Heart left ventricle (tissue), 16 donors: ENCODE measurements at regions not wholly inside any gene's neighbourhood (a gene's known extent, or its start where the extent isn't known, plus 50 kb on each side); places are given as distances from the start of the nearest gene placed in this dataset.

ENCODE experiments used
- ATAC-seq, 4 donors: fragments of 200-7000 bp; cut with Tn5 transposase; one replicate each; pipeline ENCODE4 v1.9.1; 2020 to 2022; ENCODE audit warnings: moderate library complexity in 4 of 4, mild to moderate bottlenecking in 3 of 4, moderate number of reproducible peaks in 1 of 4
- DNase-seq, 5 donors: peaks; one replicate each; pipeline ENCODE4 v3.0.0-alpha.2; 2020
- H3K27ac ChIP-seq, 12 donors: fragments of 200-600 bp; sonication (generic) in 4 of 12; one replicate each; pipeline versions ENCODE4 v1.5.0 to v1.8.0; 2016 to 2022; ENCODE audit warnings: mild to moderate bottlenecking in 2 of 12
- H3K27me3 ChIP-seq, 9 donors: fragments of 200-600 bp; sonication (generic) in 2 of 9; one replicate each; pipeline versions ENCODE4 v1.5.1 to v1.8.0; 2016 to 2022; ENCODE audit warnings: mild to moderate bottlenecking in 3 of 9
- H3K36me3 ChIP-seq, 9 donors: fragments of 200-600 bp; sonication (generic) in 2 of 9; one replicate each; pipeline versions ENCODE4 v1.5.0 to v1.8.0; 2018 to 2022; ENCODE audit warnings: mild to moderate bottlenecking in 2 of 9
- H3K4me1 ChIP-seq, 12 donors: fragments of 200-600 bp; sonication (generic) in 4 of 12; one replicate each; pipeline versions ENCODE4 v1.5.0 to v1.8.0; 2016 to 2022; ENCODE audit warnings: mild to moderate bottlenecking in 3 of 12
- H3K4me3 ChIP-seq, 12 donors: fragments of 200-600 bp; sonication (generic) in 4 of 12; one replicate each; pipeline versions ENCODE4 v1.5.0 to v1.8.0; 2017 to 2022; ENCODE audit warnings: mild to moderate bottlenecking in 9 of 12, moderate library complexity in 4 of 12
- H3K9me3 ChIP-seq, 12 donors: fragments of 200-600 bp; sonication (generic) in 4 of 12; one replicate each; pipeline versions ENCODE4 v1.5.0 to v1.8.0; 2016 to 2022; ENCODE audit warnings: mild to moderate bottlenecking in 1 of 12
- CTCF ChIP-seq, 12 donors: fragments of 200-600 bp; sonication (generic) in 4 of 12; IDR thresholded peaks; one replicate each; pipeline versions ENCODE4 v1.5.0 to v1.8.0; 2018 to 2022; ENCODE audit warnings: antibody characterized with exemption in 12 of 12, mild to moderate bottlenecking in 5 of 12
- POLR2A ChIP-seq, 2 donors: fragments of 450-650 bp; IDR thresholded peaks; one replicate each; pipeline ENCODE4 v1.6.1; 2017; ENCODE audit warnings: antibody characterized with exemption in 2 of 2, mild to moderate bottlenecking in 2 of 2, moderate library complexity in 2 of 2
- WGBS, 4 donors: extraction: QIAGEN DNeasy Blood & Tissue Kit in 2 of 4; methylation state at CpG; one replicate each; pipeline versions ENCODE4 v1.1.5 to v1.1.7; 2013 to 2018; 5-methylcytosine and 5-hydroxymethylcytosine counted together
- intact Hi-C, 10 donors: fragments of 100-400 bp; cut with DNase I; formaldehyde crosslinking; loops; one replicate each; pipeline versions ENCODE4 v1.11.1 to v1.14.2; 2022
- donor health status: ischemic (EF 13 %, LVEDD 7.1; RV severe dilation, severe dysfunction).
- donor health status: healthy with polysubstance abuse.
- donor health status: DM: no; HTN: yes; CAD: no.
- donor health status: DM: no; HTN: no; CAD: no.
- donor health status: ischemic (EF 25% LVEDD 6.9; RV normal size, moderate dysfunction).
- donor health status: ischemic (EF 25% LVEDD 5.7; RV mildly dilated, moderate dysfunction).
- donor health status: healthy.
- donor health status: DM: yes; HTN: yes; CAD: no.
- donor health status: ischemic (EF 35%, LVEDD 5.7; RV mildly dilated, moderate dysfunction).
- donor health status: nonischemic (EF 11% LVEDD 7.7; RV severe dilation, severe dysfunction).
- donor health status: DM: yes; HTN: yes; CAD: no.
- donor health status: PGD.
- donor health status: ischemic (EF 29% LVEDD 5.4; RV normal size, mild dysfunction).
- donor health status: nonischemic (EF 23%, LVEDD 6.1; RV moderate dilation, normal function).

- Histone ChIP-seq H3K9me3 (no peaks in the 10 kb centered on the region), H3K27me3 (no peaks in the 10 kb centered on the region), H3K4me3 (no peak overlapping the region), H3K36me3 (no peaks in the 10 kb centered on the region), H3K4me1 (no peaks in the 10 kb centered on the region), H3K27ac (no peak overlapping the region)
- DNase-seq, result no peak
- intact Hi-C loops, result no loop called here
- TF ChIP-seq CTCF (IDR thresholded peaks at IDR 0.05) (no peak), POLR2A (IDR thresholded peaks at IDR 0.05) (no peak)
- no peak for ATAC-seq
These were observed 135.5 kb downstream of the NPY start for GRCh38 chr7:24419511-24419910.

GRCh38 chr7:24422441-24423010 is 138.5 kb downstream of the NPY start:
- H3K4me3 ChIP-seq, result no peak overlapping the region
- H3K27me3 ChIP-seq, result no peaks in the 10 kb centered on the region
- no peak overlapping the region for H3K27ac ChIP-seq
- intact Hi-C loops, result no loop called here
- no peaks in the 10 kb centered on the region for H3K4me1 ChIP-seq
- no peaks in the 10 kb centered on the region for H3K36me3 ChIP-seq
- H3K9me3 ChIP-seq, result peaks cover 0 to 13% (median 7%) of the 10 kb centered on the region in 12 donors
- no peak for TF ChIP-seq POLR2A (IDR thresholded peaks at IDR 0.05)
- 61 to 68% (median 63%) methylated on average over 4 of the region's 4 CpGs for WGBS, 4 donors
- ATAC-seq, result no peak
- no peak for DNase-seq

- H3K27ac ChIP-seq, result no peak overlapping the region
These were observed 141.7 kb downstream of the NPY start for GRCh38 chr7:24425664-24426063.

GRCh38 chr7:24427048-24427447 is 143.1 kb downstream of the NPY start:
- WGBS, 4 donors, result 42 to 53% (median 49%) methylated on average over 2 of the region's 2 CpGs
- no peak overlapping the region for H3K4me3 ChIP-seq
- peaks cover 0 to 13% (median 7%) of the 10 kb centered on the region in 12 donors for H3K9me3 ChIP-seq
- DNase-seq (no peak), ATAC-seq (no peak)
- TF ChIP-seq CTCF (IDR thresholded peaks at IDR 0.05) (no peak), POLR2A (IDR thresholded peaks at IDR 0.05) (no peak)
- H3K36me3 ChIP-seq, result no peaks in the 10 kb centered on the region
- H3K27ac ChIP-seq, result no peak overlapping the region
- H3K4me1 ChIP-seq, result no peaks in the 10 kb centered on the region
- no peaks in the 10 kb centered on the region for H3K27me3 ChIP-seq
- intact Hi-C loops, result no loop called here

More at GRCh38 chr7:24425664-24426063, 141.7 kb downstream of the NPY start:
- Histone ChIP-seq H3K4me1 (no peaks in the 10 kb centered on the region), H3K27me3 (no peaks in the 10 kb centered on the region), H3K9me3 (peaks cover 0 to 13% (median 7%) of the 10 kb centered on the region in 12 donors), H3K4me3 (no peak overlapping the region), H3K36me3 (no peaks in the 10 kb centered on the region)
- WGBS, 4 donors, result 61 to 81% (median 77%) methylated on average over 5 of the region's 5 CpGs
- intact Hi-C loops, result no loop called here
- DNase-seq, result no peak
- ATAC-seq, result no peak
- no peak for TF ChIP-seq CTCF (IDR thresholded peaks at IDR 0.05)
- TF ChIP-seq POLR2A (IDR thresholded peaks at IDR 0.05), result no peak

GRCh38 chr7:24428676-24429075 is 144.6 kb upstream of the PALS2 start:
- Histone ChIP-seq H3K36me3 (no peaks in the 10 kb centered on the region), H3K9me3 (peaks cover 0 to 13% (median 7%) of the 10 kb centered on the region in 12 donors), H3K27ac (no peak overlapping the region), H3K27me3 (no peaks in the 10 kb centered on the region), H3K4me1 (no peaks in the 10 kb centered on the region), H3K4me3 (no peak overlapping the region)
- WGBS, 4 donors, result 45 to 58% (median 47%) methylated on average over 3 of the region's 3 CpGs
- intact Hi-C loops, result no loop called here
- ATAC-seq (no peak), DNase-seq (no peak)
- no peak for TF ChIP-seq POLR2A (IDR thresholded peaks at IDR 0.05)
- no peak for TF ChIP-seq CTCF (IDR thresholded peaks at IDR 0.05)
